Neural progenitor cell (in vitro differentiated cells): ENCODE measurements at regions not wholly inside any gene's neighbourhood (a gene's known extent, or its start where the extent isn't known, plus 50 kb on each side); places are given as distances from the start of the nearest gene placed in this dataset.

Source experiments
- CTCF ChIP-seq: fragments of 200-600 bp; sonication (generic); IDR thresholded peaks from 2 replicates; pipeline ENCODE4 v1.5.1; 2017; ENCODE audit warnings: antibody characterized with exemption, mild to moderate bottlenecking
- EZH2 ChIP-seq: fragments of 200-600 bp; sonication (generic); IDR thresholded peaks from 2 replicates; pipeline ENCODE4 v1.6.1; 2017; ENCODE audit warnings: antibody characterized with exemption, mild to moderate bottlenecking, moderate library complexity
- EZH2phosphoT487 ChIP-seq: fragments of 200-600 bp; sonication (generic); IDR thresholded peaks from 2 replicates; pipeline ENCODE4 v1.6.1; 2017; ENCODE audit warnings: antibody characterized with exemption

- TF ChIP-seq CTCF (no peak), EZH2 (no peak), EZH2phosphoT487 (no peak)
Observed at GRCh38 chrX:150207733-150208132, 155.4 kb upstream of the MAMLD1 start.
